OCI-LY1 (cell line): ENCODE measurements at regions not wholly inside any gene's neighbourhood (a gene's known extent, or its start where the extent isn't known, plus 50 kb on each side); places are given as distances from the start of the nearest gene placed in this dataset.
"Not testable (repeated sequence)": the region's sequence is repeated elsewhere in the genome, so short reads cannot be mapped to it uniquely, and the experiment has no call there.

Source experiments
- H2AFZ ChIP-seq: fragments of 200-600 bp; sonication (generic), shearing (Covaris generic); 2 replicates; pipeline ENCODE4 v1.6.0; 2014; ENCODE audit warnings: antibody characterized with exemption, mild to moderate bottlenecking, low read length
- H3F3A ChIP-seq: fragments of 200-600 bp; sonication (generic), shearing (Covaris generic); 2 replicates; pipeline ENCODE4 v1.6.0; 2014; ENCODE audit warnings: mild to moderate bottlenecking, antibody characterized with exemption, low read length, moderate library complexity; ENCODE audit not compliant: insufficient read depth
- H3K27ac ChIP-seq: fragments of 200-600 bp; sonication (generic); 2 replicates; pipeline ENCODE4 v1.5.1; 2014; ENCODE audit warnings: low read length, mixed run types, mild to moderate bottlenecking, low read depth; ENCODE audit not compliant: poor library complexity, severe bottlenecking
- H3K27me3 ChIP-seq: fragments of 200-600 bp; sonication (generic); 2 replicates; pipeline ENCODE4 v1.6.0; 2014; ENCODE audit warnings: antibody characterized with exemption, mild to moderate bottlenecking, low read length, moderate library complexity; ENCODE audit not compliant: insufficient read depth
- H3K36me3 ChIP-seq: fragments of 200-600 bp; sonication (generic); 2 replicates; pipeline ENCODE4 v1.6.1; 2014; ENCODE audit warnings: mild to moderate bottlenecking, antibody characterized with exemption, low read length, moderate library complexity, mixed read lengths; ENCODE audit not compliant: insufficient read depth
- H3K4me1 ChIP-seq: fragments of 200-600 bp; sonication (generic); 2 replicates; pipeline ENCODE4 v1.5.1; 2014; ENCODE audit warnings: mild to moderate bottlenecking, low read length, moderate library complexity; ENCODE audit not compliant: insufficient read depth, severe bottlenecking
- H3K4me2 ChIP-seq: fragments of 200-600 bp; sonication (generic), shearing (Covaris generic); 2 replicates; pipeline ENCODE4 v1.6.1; 2014; ENCODE audit warnings: low read length
- H3K4me3 ChIP-seq: fragments of 200-600 bp; sonication (generic); 2 replicates; pipeline ENCODE4 v1.5.1; 2014; ENCODE audit warnings: low read length, low read depth, mild to moderate bottlenecking, mixed read lengths; ENCODE audit not compliant: poor library complexity, severe bottlenecking
- H3K79me2 ChIP-seq: fragments of 200-600 bp; shearing (Covaris generic); 2 replicates; pipeline ENCODE4 v1.6.1; 2016; ENCODE audit warnings: mixed run types, low read length, mixed read lengths; ENCODE audit not compliant: insufficient read depth
- H3K9ac ChIP-seq: fragments of 200-600 bp; sonication (generic), shearing (Covaris generic); 2 replicates; pipeline ENCODE4 v1.6.1; 2014; ENCODE audit warnings: mild to moderate bottlenecking, low read length, mixed read lengths
- H3K9me2 ChIP-seq: fragments of 200-600 bp; sonication (generic), shearing (Covaris generic); 2 replicates; pipeline ENCODE4 v1.6.1; 2014; ENCODE audit warnings: low read depth, mild to moderate bottlenecking, low read length, mixed read lengths
- H3K9me3 ChIP-seq: fragments of 200-600 bp; shearing (Covaris generic); 2 replicates; pipeline ENCODE4 v1.6.1; 2014; ENCODE audit warnings: low read length, mixed read lengths
- H4K20me1 ChIP-seq: fragments of 200-600 bp; sonication (generic), shearing (Covaris generic); 2 replicates; pipeline ENCODE4 v1.6.0; 2016; ENCODE audit warnings: mild to moderate bottlenecking, low read length; ENCODE audit not compliant: insufficient read depth
- EZH2 ChIP-seq: fragments of 200-600 bp; sonication (generic), shearing (Covaris generic); IDR thresholded peaks from 2 replicates; pipeline ENCODE4 v1.8.0; 2017; ENCODE audit warnings: borderline replicate concordance, mixed run types, mild to moderate bottlenecking, antibody characterized with exemption, low read length, moderate library complexity, mixed read lengths
- TF ChIP-seq, protein P1 (sequence below): fragments of 200-600 bp; sonication (generic), shearing (Covaris generic); IDR thresholded peaks from 2 replicates; pipeline ENCODE4 v1.5.1; 2017; ENCODE audit warnings: mild to moderate bottlenecking, antibody characterized with exemption, low read length, moderate library complexity, mixed read lengths

- no peaks in the 10 kb centered on the region for H3F3A ChIP-seq
- no peak overlapping the region for H3K27ac ChIP-seq
- H4K20me1 ChIP-seq: no peaks in the 10 kb centered on the region
- H3K4me2 ChIP-seq: no peak overlapping the region
- H3K9me3 ChIP-seq: no peaks in the 10 kb centered on the region
- H3K9ac ChIP-seq: no peak overlapping the region
- no peaks in the 10 kb centered on the region for H3K79me2 ChIP-seq
- no peaks in the 10 kb centered on the region for H3K36me3 ChIP-seq
- no peak for TF ChIP-seq EZH2
- TF ChIP-seq, protein P1, sequence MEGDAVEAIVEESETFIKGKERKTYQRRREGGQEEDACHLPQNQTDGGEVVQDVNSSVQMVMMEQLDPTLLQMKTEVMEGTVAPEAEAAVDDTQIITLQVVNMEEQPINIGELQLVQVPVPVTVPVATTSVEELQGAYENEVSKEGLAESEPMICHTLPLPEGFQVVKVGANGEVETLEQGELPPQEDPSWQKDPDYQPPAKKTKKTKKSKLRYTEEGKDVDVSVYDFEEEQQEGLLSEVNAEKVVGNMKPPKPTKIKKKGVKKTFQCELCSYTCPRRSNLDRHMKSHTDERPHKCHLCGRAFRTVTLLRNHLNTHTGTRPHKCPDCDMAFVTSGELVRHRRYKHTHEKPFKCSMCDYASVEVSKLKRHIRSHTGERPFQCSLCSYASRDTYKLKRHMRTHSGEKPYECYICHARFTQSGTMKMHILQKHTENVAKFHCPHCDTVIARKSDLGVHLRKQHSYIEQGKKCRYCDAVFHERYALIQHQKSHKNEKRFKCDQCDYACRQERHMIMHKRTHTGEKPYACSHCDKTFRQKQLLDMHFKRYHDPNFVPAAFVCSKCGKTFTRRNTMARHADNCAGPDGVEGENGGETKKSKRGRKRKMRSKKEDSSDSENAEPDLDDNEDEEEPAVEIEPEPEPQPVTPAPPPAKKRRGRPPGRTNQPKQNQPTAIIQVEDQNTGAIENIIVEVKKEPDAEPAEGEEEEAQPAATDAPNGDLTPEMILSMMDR: no peak
- H3K9me2 ChIP-seq: no peaks in the 10 kb centered on the region
- no peaks in the 10 kb centered on the region for H3K4me1 ChIP-seq
- H2AFZ ChIP-seq: no peak overlapping the region
- no peaks in the 10 kb centered on the region; the same call in 1 of the 2 replicates for H3K27me3 ChIP-seq
- H3K4me3 ChIP-seq: no peak overlapping the region
Observed at GRCh38 chr12:129994634-129995033, 90.8 kb upstream of the TMEM132D start.

- Histone ChIP-seq H3K27me3 (no peaks in the 10 kb centered on the region), H2AFZ (no peak overlapping the region), H3F3A (no peaks in the 10 kb centered on the region), H3K9me2 (no peaks in the 10 kb centered on the region), H4K20me1 (no peaks in the 10 kb centered on the region), H3K36me3 (no peaks in the 10 kb centered on the region), H3K79me2 (no peaks in the 10 kb centered on the region), H3K9me3 (no peaks in the 10 kb centered on the region), H3K4me3 (no peak overlapping the region), H3K4me2 (no peak overlapping the region), H3K9ac (no peak overlapping the region), H3K27ac (no peak overlapping the region), H3K4me1 (no peaks in the 10 kb centered on the region)
- TF ChIP-seq EZH2: no peak
- TF ChIP-seq, protein P1: no peak
Observed at GRCh38 chr12:129997239-129997638, 93.4 kb upstream of the TMEM132D start.

DNA sequence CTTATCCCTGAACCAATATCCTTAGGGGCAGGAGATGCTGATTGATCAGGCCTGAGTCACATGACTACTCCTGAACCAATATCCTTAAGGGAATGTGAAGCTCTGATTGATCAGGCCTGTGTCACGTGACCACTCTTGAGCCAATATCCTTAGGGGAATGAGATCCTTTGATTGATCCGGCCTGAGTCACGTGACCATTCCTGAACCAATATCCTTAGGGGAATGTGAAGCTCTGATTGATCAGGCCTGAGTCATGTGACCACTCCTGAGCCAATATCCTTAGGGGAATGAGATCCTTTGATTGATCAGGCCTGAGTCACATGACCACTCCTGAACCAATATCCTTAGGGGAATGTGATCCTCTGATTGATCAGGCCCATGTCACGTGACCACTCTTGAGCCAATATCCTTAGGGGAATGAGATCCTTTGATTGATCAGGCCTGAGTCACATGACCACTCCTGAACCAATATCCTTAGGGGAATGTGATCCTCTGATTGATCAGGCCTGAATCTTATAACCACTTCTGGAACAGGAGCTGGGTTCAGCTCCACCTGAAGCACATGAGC lies 100.6 kb upstream of the TMEM132D start:
- H3K27ac ChIP-seq, H3K4me2 ChIP-seq, H3K36me3 ChIP-seq, H2AFZ ChIP-seq, H4K20me1 ChIP-seq, H3K27me3 ChIP-seq, H3K9ac ChIP-seq, H3K79me2 ChIP-seq, H3K9me3 ChIP-seq, H3K4me1 ChIP-seq, H3F3A ChIP-seq, H3K4me3 ChIP-seq, H3K9me2 ChIP-seq: not testable (repeated sequence)

- H3K9me2 ChIP-seq: no peaks in the 10 kb centered on the region
- H3K4me1 ChIP-seq: no peaks in the 10 kb centered on the region
- H3K36me3 ChIP-seq: no peaks in the 10 kb centered on the region
- no peaks in the 10 kb centered on the region for H3K27me3 ChIP-seq
- TF ChIP-seq, protein P1: no peak
- no peak for TF ChIP-seq EZH2
- H3K4me3 ChIP-seq: no peak overlapping the region
- no peak overlapping the region for H3K27ac ChIP-seq
- no peaks in the 10 kb centered on the region for H3K9me3 ChIP-seq
- no peaks in the 10 kb centered on the region for H3K79me2 ChIP-seq
- no peaks in the 10 kb centered on the region for H3F3A ChIP-seq
- no peak overlapping the region for H2AFZ ChIP-seq
- no peak overlapping the region for H3K4me2 ChIP-seq
- no peaks in the 10 kb centered on the region for H4K20me1 ChIP-seq
- H3K9ac ChIP-seq: no peak overlapping the region
Observed at GRCh38 chr12:130007771-130008170, 103.9 kb upstream of the TMEM132D start.
